ENCODE measurements at regions not wholly inside any gene's neighbourhood (a gene's known extent, or its start where the extent isn't known, plus 50 kb on each side); places are given as distances from the start of the nearest gene placed in this dataset.

DNA sequence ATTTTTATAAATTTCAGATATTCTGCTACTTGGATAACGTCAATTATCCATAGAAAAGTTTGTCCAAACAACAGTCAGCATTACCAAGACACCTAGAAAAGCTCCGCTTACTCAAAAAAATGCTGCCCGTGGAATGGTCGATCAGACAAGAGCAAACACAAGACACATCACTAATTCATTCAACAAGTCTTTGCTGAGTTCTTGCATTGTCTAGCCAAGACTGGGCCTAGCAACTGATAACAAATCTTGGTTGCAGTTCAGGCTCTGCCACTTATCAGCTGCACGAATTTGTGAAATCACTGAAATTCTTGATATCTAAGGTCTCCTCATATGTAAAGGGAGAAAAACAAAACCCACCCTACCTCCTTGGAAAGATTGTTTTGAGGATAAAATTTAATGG, 168.3 kb downstream of the AKR1D1 start:
- DNase-seq (ENCODE audit: low read depth, low spot score) (no peak), ATAC-seq (no peak), FAIRE-seq (no peak)
- no peaks in the 10 kb centered on the region for H3K79me2 ChIP-seq (ENCODE audit: control insufficient read depth, insufficient read depth, low read length)
- H3K4me3 ChIP-seq: no peak overlapping the region
- no peak overlapping the region for H3K27ac ChIP-seq (ENCODE audit: control insufficient read depth, insufficient read depth)
- no TSS peak for BruUV-seq (replicated peaks)
- intact Hi-C loops (cut with micrococcal nuclease; ENCODE audit: unreplicated experiment): no loop called here
- no peaks in the 10 kb centered on the region; the same call in 2 of the 3 replicates for H3K9me3 ChIP-seq (replicated peaks; ENCODE audit: control insufficient read depth, insufficient read depth, low read length)
- H3K36me3 ChIP-seq (ENCODE audit: control insufficient read depth in 2 of 2, insufficient read depth in 2 of 2, low read length in 1 of 2): no peaks in the 10 kb centered on the region
- 62% methylated on average over 5 of the region's 5 CpGs for WGBS (ENCODE audit: insufficient coverage, insufficient replicate concordance, low lambda C conversion rate, missing lambda C conversion rate)
- no peak overlapping the region for H3K9ac ChIP-seq (ENCODE audit: control insufficient read depth, insufficient read depth, low read length)
- no peaks in the 10 kb centered on the region for H3K4me1 ChIP-seq (ENCODE audit: control insufficient read depth, insufficient read depth, low read length)
- TF ChIP-seq BACH1 (IDR thresholded peaks at IDR 0.05; ENCODE audit: borderline replicate concordance) (no peak), ZNF384 (IDR thresholded peaks at IDR 0.05; ENCODE audit: borderline replicate concordance, low read depth, low read length) (no peak), RFX5 (IDR thresholded peaks at IDR 0.05; ENCODE audit: low read depth, low read length) (no peak), JUND (IDR thresholded peaks at IDR 0.05; ENCODE audit: low read depth, low read length) (no peak), TCF7 (IDR thresholded peaks at IDR 0.05; ENCODE audit: borderline replicate concordance) (no peak), ZNF622 (IDR thresholded peaks at IDR 0.05) (no peak)
- TF ChIP-seq, protein P1, sequence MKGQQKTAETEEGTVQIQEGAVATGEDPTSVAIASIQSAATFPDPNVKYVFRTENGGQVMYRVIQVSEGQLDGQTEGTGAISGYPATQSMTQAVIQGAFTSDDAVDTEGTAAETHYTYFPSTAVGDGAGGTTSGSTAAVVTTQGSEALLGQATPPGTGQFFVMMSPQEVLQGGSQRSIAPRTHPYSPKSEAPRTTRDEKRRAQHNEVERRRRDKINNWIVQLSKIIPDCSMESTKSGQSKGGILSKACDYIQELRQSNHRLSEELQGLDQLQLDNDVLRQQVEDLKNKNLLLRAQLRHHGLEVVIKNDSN (IDR thresholded peaks at IDR 0.05; ENCODE audit: borderline replicate concordance, extremely low read length, insufficient read depth, low read depth, low read length): no peak
- TF ChIP-seq, protein P2, sequence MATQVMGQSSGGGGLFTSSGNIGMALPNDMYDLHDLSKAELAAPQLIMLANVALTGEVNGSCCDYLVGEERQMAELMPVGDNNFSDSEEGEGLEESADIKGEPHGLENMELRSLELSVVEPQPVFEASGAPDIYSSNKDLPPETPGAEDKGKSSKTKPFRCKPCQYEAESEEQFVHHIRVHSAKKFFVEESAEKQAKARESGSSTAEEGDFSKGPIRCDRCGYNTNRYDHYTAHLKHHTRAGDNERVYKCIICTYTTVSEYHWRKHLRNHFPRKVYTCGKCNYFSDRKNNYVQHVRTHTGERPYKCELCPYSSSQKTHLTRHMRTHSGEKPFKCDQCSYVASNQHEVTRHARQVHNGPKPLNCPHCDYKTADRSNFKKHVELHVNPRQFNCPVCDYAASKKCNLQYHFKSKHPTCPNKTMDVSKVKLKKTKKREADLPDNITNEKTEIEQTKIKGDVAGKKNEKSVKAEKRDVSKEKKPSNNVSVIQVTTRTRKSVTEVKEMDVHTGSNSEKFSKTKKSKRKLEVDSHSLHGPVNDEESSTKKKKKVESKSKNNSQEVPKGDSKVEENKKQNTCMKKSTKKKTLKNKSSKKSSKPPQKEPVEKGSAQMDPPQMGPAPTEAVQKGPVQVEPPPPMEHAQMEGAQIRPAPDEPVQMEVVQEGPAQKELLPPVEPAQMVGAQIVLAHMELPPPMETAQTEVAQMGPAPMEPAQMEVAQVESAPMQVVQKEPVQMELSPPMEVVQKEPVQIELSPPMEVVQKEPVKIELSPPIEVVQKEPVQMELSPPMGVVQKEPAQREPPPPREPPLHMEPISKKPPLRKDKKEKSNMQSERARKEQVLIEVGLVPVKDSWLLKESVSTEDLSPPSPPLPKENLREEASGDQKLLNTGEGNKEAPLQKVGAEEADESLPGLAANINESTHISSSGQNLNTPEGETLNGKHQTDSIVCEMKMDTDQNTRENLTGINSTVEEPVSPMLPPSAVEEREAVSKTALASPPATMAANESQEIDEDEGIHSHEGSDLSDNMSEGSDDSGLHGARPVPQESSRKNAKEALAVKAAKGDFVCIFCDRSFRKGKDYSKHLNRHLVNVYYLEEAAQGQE (IDR thresholded peaks at IDR 0.05; ENCODE audit: low read depth, low read length): no peak
- no peak overlapping the region for H3K4me2 ChIP-seq (ENCODE audit: control insufficient read depth, insufficient read depth)
- H2AFZ ChIP-seq (ENCODE audit: control insufficient read depth, low read depth, low read length): no peak overlapping the region
- ChIA-PET SMC1A (ENCODE audit: uncharacterized antibody, unreplicated experiment) (no interaction called here), RAD21 (ENCODE audit: unreplicated experiment) (no interaction called here), CTCF (no interaction called here), POLR2A (no interaction called here)
- no peaks in the 10 kb centered on the region for H4K20me1 ChIP-seq (ENCODE audit: control insufficient read depth, insufficient read depth)
- H3K27me3 ChIP-seq (replicated peaks in 1 of 2; ENCODE audit: control insufficient read depth in 2 of 2, insufficient read depth in 2 of 2, low read length in 1 of 2): no peaks in the 10 kb centered on the region
- in situ Hi-C loops (cut with MboI): no loop called here
